ENCODE measurements at regions not wholly inside any gene's neighbourhood (a gene's known extent, or its start where the extent isn't known, plus 50 kb on each side); places are given as distances from the start of the nearest gene placed in this dataset.

- H3K36me3 Mint-ChIP-seq (ENCODE audit: insufficient read depth in 2 of 2): no peaks in the 10 kb centered on the region
- no peak for DNase-seq
- H3K27me3 Mint-ChIP-seq (ENCODE audit: low read depth): no peaks in the 10 kb centered on the region
- H3K4me3 Mint-ChIP-seq: no peak overlapping the region
- ATAC-seq (replicated peaks in 1 of 2): no peak
- peaks cover 0 to 3% of the 10 kb centered on the region in 2 donors for H3K9me3 Mint-ChIP-seq
- H3K4me1 Mint-ChIP-seq (ENCODE audit: low read depth): no peaks in the 10 kb centered on the region
- H3K27ac Mint-ChIP-seq: no peak overlapping the region
Observed at GRCh38 chr3:146827836-146828235, 222.7 kb upstream of the PLSCR5 start.

- no peak overlapping the region for H3K4me3 Mint-ChIP-seq
- DNase-seq (no peak), ATAC-seq (replicated peaks in 1 of 2) (no peak)
- H3K36me3 Mint-ChIP-seq (ENCODE audit: insufficient read depth in 2 of 2): no peaks in the 10 kb centered on the region
- H3K4me1 Mint-ChIP-seq (ENCODE audit: low read depth): no peaks in the 10 kb centered on the region
- no peak overlapping the region for H3K27ac Mint-ChIP-seq
- peaks cover 2 to 3% of the 10 kb centered on the region in 2 donors for H3K9me3 Mint-ChIP-seq
- H3K27me3 Mint-ChIP-seq (ENCODE audit: low read depth): no peaks in the 10 kb centered on the region
Observed at GRCh38 chr3:146823622-146824021, 218.5 kb upstream of the PLSCR5 start.

- Mint-ChIP-seq H3K4me3 (no peak overlapping the region), H3K27me3 (ENCODE audit: low read depth) (no peaks in the 10 kb centered on the region), H3K27ac (no peak overlapping the region), H3K36me3 (ENCODE audit: insufficient read depth in 2 of 2) (no peaks in the 10 kb centered on the region), H3K4me1 (ENCODE audit: low read depth) (no peaks in the 10 kb centered on the region), H3K9me3 (peaks cover 0 to 3% of the 10 kb centered on the region in 2 donors)
- no peak for DNase-seq
- no peak for ATAC-seq (replicated peaks in 1 of 2)
Observed at GRCh38 chr3:146818866-146819265, 213.7 kb upstream of the PLSCR5 start.

- H3K27me3 Mint-ChIP-seq (ENCODE audit: low read depth): no peaks in the 10 kb centered on the region
- ATAC-seq (replicated peaks in 1 of 2): no peak
- peaks cover 0 to 3% of the 10 kb centered on the region in 2 donors for H3K9me3 Mint-ChIP-seq
- no peak overlapping the region for H3K4me3 Mint-ChIP-seq
- no peak for DNase-seq
- H3K36me3 Mint-ChIP-seq (ENCODE audit: insufficient read depth in 2 of 2): no peaks in the 10 kb centered on the region
- no peak overlapping the region for H3K27ac Mint-ChIP-seq
- no peaks in the 10 kb centered on the region for H3K4me1 Mint-ChIP-seq (ENCODE audit: low read depth)
Observed at GRCh38 chr3:146818301-146818700, 213.2 kb upstream of the PLSCR5 start.

- ATAC-seq (replicated peaks in 1 of 2) (no peak), DNase-seq (no peak)
- Mint-ChIP-seq H3K4me1 (ENCODE audit: low read depth) (no peaks in the 10 kb centered on the region), H3K27me3 (ENCODE audit: low read depth) (no peaks in the 10 kb centered on the region), H3K4me3 (no peak overlapping the region), H3K36me3 (ENCODE audit: insufficient read depth in 2 of 2) (no peaks in the 10 kb centered on the region), H3K9me3 (peaks cover 0 to 3% of the 10 kb centered on the region in 2 donors), H3K27ac (no peak overlapping the region)
Observed at GRCh38 chr3:146817704-146818103, 212.6 kb upstream of the PLSCR5 start.

GRCh38 chr3:146814601-146815315 is 209.6 kb upstream of the PLSCR5 start:
- no peaks in the 10 kb centered on the region for H3K27me3 Mint-ChIP-seq (ENCODE audit: low read depth)
- H3K9me3 Mint-ChIP-seq: no peaks in the 10 kb centered on the region
- ATAC-seq (replicated peaks in 1 of 2) (no peak), DNase-seq (no peak)
- H3K4me3 Mint-ChIP-seq: no peak overlapping the region
- H3K27ac Mint-ChIP-seq: no peak overlapping the region
- H3K36me3 Mint-ChIP-seq (ENCODE audit: insufficient read depth in 2 of 2): no peaks in the 10 kb centered on the region
- no peaks in the 10 kb centered on the region for H3K4me1 Mint-ChIP-seq (ENCODE audit: low read depth)

- Mint-ChIP-seq H3K36me3 (ENCODE audit: insufficient read depth in 2 of 2) (no peaks in the 10 kb centered on the region), H3K27me3 (ENCODE audit: low read depth) (no peaks in the 10 kb centered on the region), H3K9me3 (no peaks in the 10 kb centered on the region)
Observed at GRCh38 chr3:146813496-146813895, 208.3 kb upstream of the PLSCR5 start.

GRCh38 chr3:146803745-146804144 is 198.6 kb upstream of the PLSCR5 start:
- H3K27ac Mint-ChIP-seq: no peak overlapping the region
- no peaks in the 10 kb centered on the region for H3K27me3 Mint-ChIP-seq (ENCODE audit: low read depth)
- DNase-seq: no peak
- ATAC-seq (replicated peaks in 1 of 2): no peak
- peaks cover 0 to 1% of the 10 kb centered on the region in 2 donors for H3K36me3 Mint-ChIP-seq (ENCODE audit: insufficient read depth in 2 of 2)
- peaks cover 2 to 4% of the 10 kb centered on the region in 2 donors for H3K9me3 Mint-ChIP-seq
- no peak overlapping the region for H3K4me3 Mint-ChIP-seq
- H3K4me1 Mint-ChIP-seq (ENCODE audit: low read depth): no peaks in the 10 kb centered on the region

More at GRCh38 chr3:146813496-146813895, 208.3 kb upstream of the PLSCR5 start:
- Mint-ChIP-seq H3K27ac (no peak overlapping the region), H3K4me1 (ENCODE audit: low read depth) (no peaks in the 10 kb centered on the region), H3K4me3 (no peak overlapping the region)
- ATAC-seq (replicated peaks in 1 of 2) (no peak), DNase-seq (no peak)

- H3K4me3 Mint-ChIP-seq: no peak overlapping the region
- H3K36me3 Mint-ChIP-seq (ENCODE audit: insufficient read depth in 2 of 2): peaks cover 0 to 1% of the 10 kb centered on the region in 2 donors
- peaks cover 2 to 4% of the 10 kb centered on the region in 2 donors for H3K9me3 Mint-ChIP-seq
- no peak overlapping the region for H3K27ac Mint-ChIP-seq
- ATAC-seq (replicated peaks in 1 of 2): no peak
- no peaks in the 10 kb centered on the region for H3K4me1 Mint-ChIP-seq (ENCODE audit: low read depth)
- no peaks in the 10 kb centered on the region for H3K27me3 Mint-ChIP-seq (ENCODE audit: low read depth)
- no peak for DNase-seq
Observed at GRCh38 chr3:146801492-146801891, 196.3 kb upstream of the PLSCR5 start.

GRCh38 chr3:146800484-146800883 is 195.3 kb upstream of the PLSCR5 start:
- H3K9me3 Mint-ChIP-seq: peaks cover 2 to 4% of the 10 kb centered on the region in 2 donors
- DNase-seq: no peak

GRCh38 chr3:146796078-146796477 is 190.9 kb upstream of the PLSCR5 start:
- Mint-ChIP-seq H3K36me3 (ENCODE audit: insufficient read depth in 2 of 2) (no peaks in the 10 kb centered on the region), H3K4me3 (no peak overlapping the region), H3K4me1 (ENCODE audit: low read depth) (no peaks in the 10 kb centered on the region), H3K27me3 (ENCODE audit: low read depth) (no peaks in the 10 kb centered on the region), H3K27ac (no peak overlapping the region), H3K9me3 (peaks cover 0 to 6% of the 10 kb centered on the region in 2 donors)
- ATAC-seq (replicated peaks in 1 of 2) (no peak), DNase-seq (no peak)

More at GRCh38 chr3:146800484-146800883, 195.3 kb upstream of the PLSCR5 start:
- ATAC-seq (replicated peaks in 1 of 2): no peak
- Mint-ChIP-seq H3K27ac (no peak overlapping the region), H3K27me3 (ENCODE audit: low read depth) (no peaks in the 10 kb centered on the region), H3K4me1 (ENCODE audit: low read depth) (no peaks in the 10 kb centered on the region), H3K36me3 (ENCODE audit: insufficient read depth in 2 of 2) (peaks cover 0 to 1% of the 10 kb centered on the region in 2 donors), H3K4me3 (no peak overlapping the region)

GRCh38 chr3:146783446-146783845 is 178.3 kb upstream of the PLSCR5 start:
- Mint-ChIP-seq H3K27ac (no peak overlapping the region), H3K36me3 (ENCODE audit: insufficient read depth in 2 of 2) (no peaks in the 10 kb centered on the region), H3K4me1 (ENCODE audit: low read depth) (no peaks in the 10 kb centered on the region), H3K9me3 (peaks cover 0 to 1% of the 10 kb centered on the region in 2 donors), H3K27me3 (ENCODE audit: low read depth) (no peaks in the 10 kb centered on the region), H3K4me3 (no peak overlapping the region)
- no peak for ATAC-seq (replicated peaks in 1 of 2)
- no peak for DNase-seq

GRCh38 chr3:146781606-146782005 is 176.5 kb upstream of the PLSCR5 start:
- no peak overlapping the region for H3K27ac Mint-ChIP-seq
- H3K36me3 Mint-ChIP-seq (ENCODE audit: insufficient read depth in 2 of 2): no peaks in the 10 kb centered on the region
- no peak for DNase-seq
- H3K4me1 Mint-ChIP-seq (ENCODE audit: low read depth): no peaks in the 10 kb centered on the region
- no peaks in the 10 kb centered on the region for H3K27me3 Mint-ChIP-seq (ENCODE audit: low read depth)
- no peak for ATAC-seq (replicated peaks in 1 of 2)
- no peak overlapping the region for H3K4me3 Mint-ChIP-seq
- peaks cover 0 to 1% of the 10 kb centered on the region in 2 donors for H3K9me3 Mint-ChIP-seq

- ATAC-seq (replicated peaks in 1 of 2): no peak
- H3K4me1 Mint-ChIP-seq (ENCODE audit: low read depth): no peaks in the 10 kb centered on the region
- no peak overlapping the region for H3K27ac Mint-ChIP-seq
- no peak for DNase-seq
- peaks cover 0 to 1% of the 10 kb centered on the region in 2 donors for H3K9me3 Mint-ChIP-seq
- H3K27me3 Mint-ChIP-seq (ENCODE audit: low read depth): no peaks in the 10 kb centered on the region
- no peak overlapping the region for H3K4me3 Mint-ChIP-seq
- no peaks in the 10 kb centered on the region for H3K36me3 Mint-ChIP-seq (ENCODE audit: insufficient read depth in 2 of 2)
Observed at GRCh38 chr3:146781059-146781458, 175.9 kb upstream of the PLSCR5 start.

All from activated T-cell treated with anti-CD3 and anti-CD28 coated beads, Interleukin-2, amount 50 U/mL, for 72 hours (primary cell).